Hepatocyte (in vitro differentiated cells): ENCODE measurements at regions not wholly inside any gene's neighbourhood (a gene's known extent, or its start where the extent isn't known, plus 50 kb on each side); places are given as distances from the start of the nearest gene placed in this dataset.

ENCODE experiments used
- CTCF ChIP-seq: fragments of 200-600 bp; sonication (generic); IDR thresholded peaks from 2 replicates; pipeline ENCODE4 v1.5.1; 2016; ENCODE audit warnings: antibody characterized with exemption, mild to moderate bottlenecking; ENCODE audit not compliant: poor library complexity
- EZH2phosphoT487 ChIP-seq: fragments of 200-600 bp; sonication (generic); IDR thresholded peaks from one replicate; pipeline ENCODE4 v1.6.1; 2018; ENCODE audit warnings: antibody characterized with exemption, mild to moderate bottlenecking, low read depth, moderate library complexity; ENCODE audit not compliant: unreplicated experiment, severe bottlenecking

- no peak for TF ChIP-seq CTCF
- no peak for TF ChIP-seq EZH2phosphoT487
Measured at GRCh38 chr11:113567097-113567496, 91.9 kb upstream of the DRD2 start.
